ENCODE measurements at regions not wholly inside any gene's neighbourhood (a gene's known extent, or its start where the extent isn't known, plus 50 kb on each side); places are given as distances from the start of the nearest gene placed in this dataset.

- peaks cover 20% of the 10 kb centered on the region for H3K36me3 Mint-ChIP-seq (ENCODE audit: insufficient read depth, unreplicated experiment)
- no peaks in the 10 kb centered on the region for H3K9me3 Mint-ChIP-seq (ENCODE audit: unreplicated experiment)
- no peak for DNase-seq (ENCODE audit: unreplicated experiment)
- intact Hi-C loops (cut with micrococcal nuclease): no loop called here
- no peak overlapping the region for H3K4me3 Mint-ChIP-seq (ENCODE audit: unreplicated experiment)
- BruUV-seq (replicated peaks): no TSS peak
- H3K4me1 Mint-ChIP-seq (ENCODE audit: insufficient read depth, unreplicated experiment): peaks cover 33% of the 10 kb centered on the region
- POLR2A ChIA-PET: interaction anchor here (1.1 kb wide), 1 partner anchor 55 kb away, joined by 3 read pairs; no protein-coding TSS in a partner anchor
- no peaks in the 10 kb centered on the region for H3K27me3 Mint-ChIP-seq (ENCODE audit: insufficient read depth, unreplicated experiment)
- TF ChIP-seq, protein P1, sequence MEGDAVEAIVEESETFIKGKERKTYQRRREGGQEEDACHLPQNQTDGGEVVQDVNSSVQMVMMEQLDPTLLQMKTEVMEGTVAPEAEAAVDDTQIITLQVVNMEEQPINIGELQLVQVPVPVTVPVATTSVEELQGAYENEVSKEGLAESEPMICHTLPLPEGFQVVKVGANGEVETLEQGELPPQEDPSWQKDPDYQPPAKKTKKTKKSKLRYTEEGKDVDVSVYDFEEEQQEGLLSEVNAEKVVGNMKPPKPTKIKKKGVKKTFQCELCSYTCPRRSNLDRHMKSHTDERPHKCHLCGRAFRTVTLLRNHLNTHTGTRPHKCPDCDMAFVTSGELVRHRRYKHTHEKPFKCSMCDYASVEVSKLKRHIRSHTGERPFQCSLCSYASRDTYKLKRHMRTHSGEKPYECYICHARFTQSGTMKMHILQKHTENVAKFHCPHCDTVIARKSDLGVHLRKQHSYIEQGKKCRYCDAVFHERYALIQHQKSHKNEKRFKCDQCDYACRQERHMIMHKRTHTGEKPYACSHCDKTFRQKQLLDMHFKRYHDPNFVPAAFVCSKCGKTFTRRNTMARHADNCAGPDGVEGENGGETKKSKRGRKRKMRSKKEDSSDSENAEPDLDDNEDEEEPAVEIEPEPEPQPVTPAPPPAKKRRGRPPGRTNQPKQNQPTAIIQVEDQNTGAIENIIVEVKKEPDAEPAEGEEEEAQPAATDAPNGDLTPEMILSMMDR (IDR thresholded peaks at IDR 0.05; ENCODE audit: unreplicated experiment): no peak
- CTCF ChIA-PET: interaction anchor here (0.6 to 0.8 kb wide), 2 partner anchors 12 to 62 kb away, joined by 3 read pairs; no protein-coding TSS in a partner anchor
- H3K27ac Mint-ChIP-seq (ENCODE audit: low read depth, unreplicated experiment): no peak overlapping the region
Measured at GRCh38 chr17:72497915-72498314, 377.1 kb downstream of the SOX9 start.

- peaks cover 40% of the 10 kb centered on the region for H3K4me1 Mint-ChIP-seq (ENCODE audit: insufficient read depth, unreplicated experiment)
- H3K27me3 Mint-ChIP-seq (ENCODE audit: insufficient read depth, unreplicated experiment): no peaks in the 10 kb centered on the region
- CTCF ChIA-PET: interaction anchor here (0.6 to 0.8 kb wide), 3 partner anchors 61 to 1213 kb away, joined by 3 read pairs; no protein-coding TSS in a partner anchor
Measured at GRCh38 chr17:72498364-72499210, 377.8 kb downstream of the SOX9 start.

DNA sequence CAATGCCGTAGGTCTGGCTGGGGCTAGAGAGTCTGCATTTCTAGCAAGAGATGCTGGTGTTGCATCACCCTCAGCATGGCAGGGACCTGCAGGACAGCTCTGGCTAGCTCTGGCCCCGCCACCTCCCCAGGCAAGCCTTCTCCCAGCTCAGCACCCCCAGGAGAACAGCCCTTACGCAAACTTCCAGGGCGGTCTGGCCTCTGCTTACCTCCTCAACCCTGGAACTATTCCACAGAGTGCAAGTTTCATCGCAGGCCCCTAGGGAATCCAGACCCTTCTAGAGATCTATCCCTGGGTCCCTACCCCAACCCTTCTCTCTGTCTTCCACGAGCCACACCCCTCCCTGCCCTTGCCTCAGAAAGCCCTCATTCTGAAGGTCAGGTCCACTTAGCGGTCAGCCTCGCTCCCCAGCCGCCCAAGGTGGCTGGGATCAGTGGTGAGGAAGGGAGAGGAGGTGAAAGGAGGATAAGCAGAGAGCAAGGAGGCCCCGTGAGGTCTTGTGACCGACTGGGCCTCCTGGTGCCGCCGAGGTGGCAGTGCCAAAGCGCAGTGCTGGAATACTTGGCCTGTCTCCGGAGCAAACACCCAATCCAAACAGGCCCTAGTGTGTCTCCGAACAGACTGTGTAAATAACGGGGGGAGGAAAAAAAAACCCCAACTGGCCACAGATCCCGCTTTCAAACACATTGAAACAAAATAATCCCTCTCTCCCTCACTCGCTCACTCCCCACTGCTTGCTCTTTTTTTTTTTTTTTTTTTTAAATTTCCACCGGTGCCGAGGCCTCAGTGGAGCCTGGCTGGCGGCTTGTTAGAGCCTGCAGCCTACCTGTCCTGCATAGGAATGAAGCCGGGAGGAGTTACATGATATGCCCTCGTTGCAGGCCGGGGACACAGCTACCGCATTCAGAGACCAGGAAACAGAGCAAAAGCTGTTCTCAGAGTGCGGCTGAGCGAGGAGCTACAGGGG is 380.9 kb downstream of the SOX9 start:
- no peaks in the 10 kb centered on the region for H3K27me3 Mint-ChIP-seq (ENCODE audit: insufficient read depth, unreplicated experiment)
- no peak overlapping the region for H3K27ac Mint-ChIP-seq (ENCODE audit: low read depth, unreplicated experiment)
- ChIA-PET POLR2A (no interaction called here), CTCF (interaction anchor here (0.6 to 1.4 kb wide), 2 partner anchors 91 to 1330 kb away, joined by 3 to 4 read pairs; no protein-coding TSS in a partner anchor)
- peaks cover 6% of the 10 kb centered on the region for H3K9me3 Mint-ChIP-seq (ENCODE audit: unreplicated experiment)
- TF ChIP-seq, protein P1 (IDR thresholded peaks at IDR 0.05; ENCODE audit: unreplicated experiment): no peak
- no peak overlapping the region for H3K4me3 Mint-ChIP-seq (ENCODE audit: unreplicated experiment)
- intact Hi-C loops (cut with micrococcal nuclease): no loop called here
- peaks cover 24% of the 10 kb centered on the region for H3K36me3 Mint-ChIP-seq (ENCODE audit: insufficient read depth, unreplicated experiment)
- peaks cover 49% of the 10 kb centered on the region for H3K4me1 Mint-ChIP-seq (ENCODE audit: insufficient read depth, unreplicated experiment)
- no peak for DNase-seq (ENCODE audit: unreplicated experiment)
- no TSS peak for BruUV-seq (replicated peaks)

More at GRCh38 chr17:72498364-72499210, 377.8 kb downstream of the SOX9 start:
- POLR2A ChIA-PET: interaction anchor here (1.1 kb wide), 1 partner anchor 54 kb away, joined by 3 read pairs; no protein-coding TSS in a partner anchor
- Mint-ChIP-seq H3K9me3 (ENCODE audit: unreplicated experiment) (no peaks in the 10 kb centered on the region), H3K36me3 (ENCODE audit: insufficient read depth, unreplicated experiment) (peaks cover 16% of the 10 kb centered on the region), H3K27ac (ENCODE audit: low read depth, unreplicated experiment) (no peak overlapping the region), H3K4me3 (ENCODE audit: unreplicated experiment) (no peak overlapping the region)
- no TSS peak for BruUV-seq (replicated peaks)
- peak; percentile 23 for DNase-seq (ENCODE audit: unreplicated experiment)
- TF ChIP-seq, protein P1 (IDR thresholded peaks at IDR 0.05; ENCODE audit: unreplicated experiment): no peak
- intact Hi-C loops (cut with micrococcal nuclease): no loop called here
